Middle frontal gyrus (tissue), 1 donor: ENCODE measurements at regions not wholly inside any gene's neighbourhood (a gene's known extent, or its start where the extent isn't known, plus 50 kb on each side); places are given as distances from the start of the nearest gene placed in this dataset.
"Not testable (repeated sequence)": the region's sequence is repeated elsewhere in the genome, so short reads cannot be mapped to it uniquely, and the experiment has no call there.

ENCODE experiments used
- DNase-seq: peaks from one replicate; pipeline ENCODE4 v3.0.0-alpha.2; 2015; ENCODE audit warnings: low spot score; ENCODE audit errors: extremely low spot score

- DNase-seq, result no peak
Measured at GRCh38 chrY:19644889-19645638, 99.5 kb downstream of the KDM5D start.

GRCh38 chrY:19637651-19638347 lies 106.7 kb downstream of the KDM5D start:
- DNase-seq, result no peak

GRCh38 chrY:19628926-19629325 lies 115.6 kb downstream of the KDM5D start:
- no peak for DNase-seq

GRCh38 chrY:19622392-19622791 lies 122.1 kb downstream of the KDM5D start:
- DNase-seq, result no peak

- no peak for DNase-seq
Measured at GRCh38 chrY:19621756-19622155, 122.8 kb downstream of the KDM5D start.

GRCh38 chrY:19601113-19601512 lies 143.4 kb downstream of the KDM5D start:
- no peak for DNase-seq

- DNase-seq, result no peak
Measured at GRCh38 chrY:19600711-19601110, 143.8 kb downstream of the KDM5D start.

GRCh38 chrY:19590235-19590634 lies 154.3 kb downstream of the KDM5D start:
- DNase-seq, result no peak

- no peak for DNase-seq
Measured at GRCh38 chrY:19589664-19590063, 154.9 kb downstream of the KDM5D start.

GRCh38 chrY:19587311-19587710 lies 157.2 kb downstream of the KDM5D start:
- DNase-seq, result no peak

GRCh38 chrY:19580990-19581389 lies 163.5 kb downstream of the KDM5D start:
- not testable (repeated sequence) for DNase-seq

- DNase-seq, result no peak
Measured at GRCh38 chrY:19578281-19578874, 166.1 kb downstream of the KDM5D start.

- no peak for DNase-seq
Measured at GRCh38 chrY:19577250-19577649, 167.3 kb downstream of the KDM5D start.

GRCh38 chrY:19574939-19575338 lies 169.6 kb downstream of the KDM5D start:
- no peak for DNase-seq

- DNase-seq, result no peak
Measured at GRCh38 chrY:19573646-19574045, 170.9 kb downstream of the KDM5D start.

GRCh38 chrY:19570999-19571398 lies 173.5 kb downstream of the KDM5D start:
- DNase-seq, result no peak

GRCh38 chrY:19567943-19568342 lies 176.6 kb downstream of the KDM5D start:
- no peak for DNase-seq

- DNase-seq, result peak; percentile 82
Measured at GRCh38 chrY:19567051-19567921, 177.2 kb downstream of the KDM5D start.

GRCh38 chrY:19559161-19559560 lies 185.4 kb downstream of the KDM5D start:
- no peak for DNase-seq

GRCh38 chrY:19549671-19550466 lies 194.7 kb downstream of the KDM5D start:
- no peak for DNase-seq
